HG03558 (cell line): ENCODE measurements at regions not wholly inside any gene's neighbourhood (a gene's known extent, or its start where the extent isn't known, plus 50 kb on each side); places are given as distances from the start of the nearest gene placed in this dataset.

Experiments used
- ATAC-seq: cut with Tn5 transposase; IDR thresholded peaks from one replicate; pipeline ENCODE4 v1.9.1; 2021; ENCODE audit warnings: moderate number of reproducible peaks; ENCODE audit not compliant: unreplicated experiment; ENCODE audit errors: extremely low read depth

DNA sequence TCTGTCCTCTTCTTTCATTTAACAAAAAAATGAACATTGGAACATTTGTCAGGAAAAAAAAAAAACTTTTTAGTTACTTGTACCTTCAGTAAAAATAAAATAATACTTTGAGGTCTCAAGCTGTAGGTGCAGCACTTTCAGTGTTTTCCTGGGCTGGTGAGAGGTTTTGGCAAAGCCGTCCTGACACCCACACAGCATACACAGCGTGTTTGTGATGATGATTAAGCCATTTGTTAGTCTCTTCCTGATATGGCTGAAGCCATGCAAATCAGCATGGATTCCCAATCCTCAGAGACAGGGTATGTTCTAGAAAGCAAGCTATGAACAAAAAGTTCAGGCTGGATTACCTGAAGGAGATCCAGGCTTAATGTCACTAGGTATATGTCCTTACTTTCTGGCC is 236.8 kb downstream of the ZNF516 start:
- no peak for ATAC-seq

DNA sequence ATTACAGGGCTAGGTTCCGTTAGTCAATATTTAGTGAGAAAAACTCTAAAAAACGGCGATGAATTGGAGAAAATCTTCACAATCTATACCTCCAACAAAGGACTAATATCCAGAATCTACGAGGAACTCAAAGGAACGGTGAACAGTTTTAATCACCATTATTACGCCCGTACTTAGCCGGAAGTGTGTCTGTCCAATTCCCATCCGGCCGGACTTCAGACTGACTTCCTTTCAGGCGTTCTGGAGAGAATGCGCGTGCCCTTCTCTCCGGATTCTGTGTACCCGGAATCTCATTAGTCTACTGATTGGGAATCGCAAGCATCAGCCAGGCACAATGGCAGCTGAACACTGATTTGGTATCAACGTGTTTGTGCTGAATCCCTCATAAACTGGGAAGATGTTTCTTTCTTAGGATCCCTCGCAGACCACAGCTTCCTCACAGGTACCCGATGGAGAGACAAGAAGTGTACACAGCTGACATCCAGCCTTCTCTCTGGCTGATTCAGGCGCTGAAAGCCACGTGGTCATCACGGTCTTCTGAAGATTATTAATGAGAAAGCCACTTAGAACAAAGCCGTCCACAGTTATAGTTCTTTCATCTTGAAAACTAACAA is 239.9 kb downstream of the ZNF516 start:
- no peak for ATAC-seq

DNA sequence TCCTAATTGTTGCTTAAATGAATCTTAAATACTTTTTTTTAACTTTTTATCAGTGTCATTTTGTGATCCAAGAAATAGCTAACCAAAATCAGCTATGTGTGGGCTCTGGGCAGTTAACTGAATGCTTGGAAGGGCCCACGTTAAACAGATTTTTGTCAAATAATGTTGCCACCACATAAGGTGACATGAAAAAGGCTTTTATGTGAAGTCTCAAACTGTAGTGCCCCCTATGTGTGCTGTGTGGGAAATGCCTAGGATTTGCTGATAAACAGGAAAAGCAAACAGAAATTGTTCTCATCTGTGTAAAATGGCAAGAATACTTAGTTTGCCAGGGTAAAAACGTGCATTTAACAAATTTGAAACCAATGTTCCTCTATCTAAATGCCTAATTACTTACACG is 242.2 kb downstream of the ZNF516 start:
- no peak for ATAC-seq

DNA sequence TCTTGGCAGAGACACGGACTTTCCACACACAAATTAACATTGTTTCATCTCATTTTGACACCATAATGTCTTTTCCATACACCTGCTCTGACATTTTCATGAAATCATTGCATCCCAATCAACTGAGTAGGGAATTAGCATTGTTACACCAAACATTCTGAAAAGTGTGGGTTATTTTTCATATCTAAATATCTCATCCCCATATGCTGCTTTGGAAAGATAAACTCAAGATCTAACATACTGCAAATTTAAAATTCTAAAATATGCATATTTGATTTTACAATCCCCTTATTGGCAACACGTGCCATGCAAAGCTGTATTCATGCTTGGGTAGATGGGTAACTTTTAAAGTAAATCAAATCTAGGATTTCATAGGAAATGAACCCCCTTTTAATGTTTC is 242.9 kb downstream of the ZNF516 start:
- ATAC-seq = no peak

DNA sequence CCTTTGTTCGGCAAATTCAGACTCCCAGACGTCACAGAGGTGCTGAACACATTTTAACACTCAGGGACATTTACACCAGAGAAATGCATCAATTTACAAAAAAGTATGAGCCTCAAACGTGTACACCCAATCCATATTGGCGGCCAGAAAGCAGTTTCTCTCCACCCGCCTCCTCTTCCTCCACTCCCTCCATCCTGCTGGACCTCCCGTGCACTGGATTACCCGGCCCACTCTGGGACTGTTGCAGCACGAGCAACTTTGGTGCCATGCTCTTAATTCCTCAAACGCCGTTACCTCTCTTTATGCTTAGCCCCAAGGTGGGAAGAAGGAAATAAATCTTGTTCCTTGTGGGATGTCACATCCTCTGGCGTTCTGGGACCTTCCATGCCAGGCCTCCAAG is 243.4 kb downstream of the ZNF516 start:
- no peak for ATAC-seq

DNA sequence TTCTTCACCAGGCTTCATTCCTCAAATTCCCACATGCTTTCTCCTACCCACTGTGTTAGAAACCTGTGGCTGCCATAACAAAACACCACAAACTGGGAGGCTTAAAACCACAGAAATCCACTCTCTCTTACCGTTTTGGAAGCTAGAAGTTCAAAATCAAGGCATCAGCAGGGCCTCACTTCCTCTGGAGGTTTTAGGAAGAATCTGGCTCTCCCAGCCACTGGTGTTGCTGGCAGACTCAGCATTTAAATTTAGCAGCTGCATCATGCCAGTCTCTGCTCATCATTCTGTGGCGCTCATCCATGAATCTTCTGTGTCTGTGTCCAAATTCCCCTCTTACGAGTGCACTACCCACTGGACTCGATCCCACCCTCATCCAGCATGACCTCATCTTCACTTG is 248.5 kb downstream of the ZNF516 start:
- ATAC-seq = no peak

DNA sequence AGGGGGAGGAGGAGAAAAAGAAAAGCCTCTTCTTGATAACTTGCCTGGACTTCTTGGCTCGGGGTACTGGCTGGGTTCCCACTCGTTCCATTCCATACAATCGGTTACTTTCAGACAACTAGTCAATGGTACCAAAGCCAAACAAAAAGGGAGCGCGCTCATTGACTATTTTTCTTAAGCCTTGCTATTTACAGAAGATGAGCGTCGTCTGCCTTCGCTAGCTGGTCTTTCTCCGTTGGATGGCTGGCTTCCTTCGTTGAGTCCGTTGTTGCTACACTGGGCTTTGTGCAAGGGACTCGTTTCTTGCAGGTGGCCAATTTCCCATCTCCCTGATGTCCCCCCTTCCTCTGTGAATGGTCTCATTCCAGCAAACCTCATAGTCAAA is 260.4 kb downstream of the ZNF516 start:
- ATAC-seq = no peak

DNA sequence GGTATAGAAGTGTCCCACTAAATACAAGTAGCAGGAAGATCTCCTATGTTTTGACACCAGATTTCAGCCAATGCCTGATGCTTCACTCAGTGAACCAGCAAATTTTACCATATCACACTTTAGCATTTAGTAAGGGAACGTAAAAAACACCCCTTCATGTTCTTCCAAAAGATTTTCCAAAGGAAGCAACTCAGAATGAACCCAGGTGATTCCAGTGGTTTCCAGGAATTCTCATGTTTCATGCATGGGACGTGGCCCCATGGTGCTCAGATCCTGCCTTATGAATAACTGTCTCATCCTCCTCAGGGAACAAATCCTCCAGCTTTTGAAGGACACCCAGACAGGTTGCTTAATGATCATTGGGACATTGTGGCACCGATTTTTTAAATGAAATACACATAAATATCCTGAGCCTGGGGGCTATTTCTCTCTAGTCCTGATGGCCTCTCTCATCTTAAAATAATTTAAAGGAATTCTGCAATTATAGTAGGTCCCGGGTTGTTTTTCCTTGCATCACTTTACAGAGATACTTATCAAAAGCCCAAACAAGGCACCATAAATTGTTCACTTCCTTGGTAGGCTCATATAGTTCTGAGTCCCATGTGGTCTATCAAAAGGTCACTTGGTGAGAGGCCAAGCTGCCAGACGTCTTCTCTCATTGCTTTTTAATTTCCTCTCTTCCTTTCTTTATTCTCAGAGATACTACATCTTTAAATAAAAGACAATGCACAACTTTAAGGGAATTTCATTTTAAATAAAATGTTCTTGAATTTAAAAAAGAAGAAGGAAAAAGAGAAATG is 261.0 kb downstream of the ZNF516 start:
- ATAC-seq = no peak

DNA sequence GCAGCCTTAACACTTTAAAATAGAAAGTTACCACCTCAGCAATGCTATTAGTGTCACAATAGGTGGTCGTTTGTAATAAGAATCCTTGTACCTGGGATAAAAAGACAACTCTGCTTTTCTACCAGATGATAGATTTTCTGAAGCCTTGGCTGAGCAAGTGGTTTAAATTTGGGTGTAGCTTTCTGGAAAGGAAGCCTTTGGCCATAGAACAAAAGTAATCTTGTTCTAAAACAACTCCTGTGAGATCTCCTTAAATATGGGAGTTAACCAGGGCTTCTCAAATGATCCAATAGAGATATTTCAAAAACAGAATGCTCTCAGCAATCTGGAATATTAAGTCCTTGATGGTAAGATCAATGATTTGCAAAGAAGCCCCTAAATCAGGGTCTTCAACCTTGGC is 261.6 kb downstream of the ZNF516 start:
- ATAC-seq = no peak

DNA sequence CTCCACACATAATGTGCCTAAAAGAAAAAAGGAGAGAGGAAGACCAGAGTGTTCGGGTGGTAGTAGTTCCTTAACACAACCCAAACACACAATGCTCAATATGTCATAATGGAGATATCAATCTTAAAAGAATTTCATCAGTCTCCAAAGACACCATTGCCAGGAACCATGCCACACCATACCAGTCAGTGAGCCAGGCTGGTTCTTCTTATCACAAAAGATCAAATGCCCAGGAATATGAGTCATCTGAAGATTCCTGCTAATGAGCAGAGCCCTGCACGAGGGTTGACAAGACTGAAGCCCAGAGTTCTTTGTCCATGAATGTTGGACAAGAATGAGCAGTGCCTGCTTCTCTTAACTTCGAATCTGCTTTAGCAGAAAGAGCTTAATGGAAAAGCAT is 262.3 kb downstream of the ZNF516 start:
- ATAC-seq = no peak

DNA sequence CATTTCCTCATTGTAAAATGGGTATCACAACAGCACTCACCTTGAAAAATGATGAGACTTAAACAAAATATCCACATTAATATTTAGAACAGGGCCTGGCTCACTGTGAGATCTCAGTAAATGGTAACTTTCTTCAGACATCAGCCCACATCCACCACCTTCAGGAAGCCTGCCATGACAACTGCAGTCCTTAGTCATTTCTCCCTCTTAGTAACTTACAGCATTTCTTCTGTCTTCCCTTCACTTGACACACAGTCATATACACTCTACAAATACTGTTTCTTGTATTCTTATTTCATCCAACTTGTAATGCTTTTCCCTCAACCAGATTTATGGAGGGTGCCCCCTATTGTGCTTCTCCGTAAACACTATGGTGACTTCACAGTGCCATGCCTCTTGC is 263.0 kb downstream of the ZNF516 start:
- no peak for ATAC-seq

DNA sequence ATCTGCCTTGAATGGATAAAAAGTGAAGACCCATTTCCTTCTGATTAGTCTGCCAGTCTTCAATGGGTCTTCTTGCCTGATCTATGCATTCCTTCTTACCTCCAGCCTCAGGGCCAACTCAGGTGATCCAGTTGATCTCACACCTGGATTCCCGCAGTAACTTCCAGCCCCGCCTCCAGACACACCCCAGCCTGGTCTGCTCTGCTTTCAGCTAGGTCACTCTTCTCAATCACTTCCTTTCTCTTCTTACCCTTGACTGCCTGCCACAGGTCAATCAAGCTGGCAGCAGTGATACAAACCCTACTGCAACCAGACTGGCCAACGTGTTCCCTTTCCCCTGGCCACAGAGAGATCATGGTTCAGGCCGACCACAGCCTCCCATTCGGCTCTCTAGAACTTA is 263.6 kb downstream of the ZNF516 start:
- ATAC-seq = no peak

DNA sequence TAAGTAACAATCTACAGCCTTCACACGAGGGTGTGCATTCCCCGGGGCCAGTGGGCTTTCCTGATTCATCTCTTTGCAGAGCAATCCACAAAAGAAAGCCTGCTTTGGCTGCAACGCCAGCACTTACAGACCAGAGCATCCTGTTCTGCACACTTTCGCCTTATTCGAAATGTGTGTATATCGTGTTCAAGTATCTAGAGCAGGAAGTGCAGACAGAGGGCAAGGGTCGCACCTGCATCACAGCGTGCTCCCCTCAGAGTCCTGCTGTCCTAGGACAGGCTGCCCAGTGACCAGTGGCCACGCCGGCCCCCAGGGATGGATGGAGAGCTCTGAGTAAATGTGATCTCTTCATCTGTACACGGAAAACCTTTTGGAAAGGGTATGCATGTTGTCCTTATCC is 264.3 kb downstream of the ZNF516 start:
- ATAC-seq = no peak

DNA sequence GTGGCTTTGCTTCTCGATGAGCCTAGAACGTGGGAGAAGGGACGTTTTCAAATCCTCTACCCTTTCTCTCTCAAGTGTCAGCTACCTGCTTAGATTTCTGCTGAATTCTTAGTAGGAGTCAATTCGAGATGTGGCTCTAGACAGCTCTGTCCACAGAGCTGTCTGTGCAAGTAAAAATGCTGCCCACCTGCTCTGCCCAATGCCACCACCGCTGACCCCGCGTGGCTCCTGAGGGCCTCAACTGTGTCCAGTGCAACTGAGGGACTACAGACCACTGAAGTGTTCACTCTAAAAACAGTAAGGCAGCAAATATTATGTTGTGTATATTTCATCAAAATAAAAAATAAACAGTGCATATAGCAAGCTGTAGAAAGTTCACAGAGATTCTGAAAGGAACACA is 266.3 kb downstream of the ZNF516 start:
- no peak for ATAC-seq

DNA sequence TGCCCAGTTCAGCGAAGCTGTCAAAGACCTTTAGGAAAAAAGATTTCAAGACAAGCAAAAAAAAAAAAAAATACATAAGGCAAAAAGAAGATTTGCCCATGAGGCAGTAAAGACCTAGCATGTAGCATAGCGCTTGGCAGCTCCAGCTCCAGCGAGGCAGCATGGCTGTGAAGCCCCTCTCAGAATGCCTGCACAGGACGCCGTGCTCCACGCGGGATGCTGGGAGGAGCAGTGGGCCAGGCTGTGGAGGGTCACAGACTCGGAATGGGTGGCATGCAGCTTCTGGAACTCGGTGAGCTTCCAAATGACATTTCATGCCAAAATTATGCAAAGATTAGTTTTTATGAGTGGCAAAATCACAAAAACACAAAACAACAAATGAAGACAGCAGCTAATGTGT is 267.3 kb downstream of the ZNF516 start:
- ATAC-seq = no peak

DNA sequence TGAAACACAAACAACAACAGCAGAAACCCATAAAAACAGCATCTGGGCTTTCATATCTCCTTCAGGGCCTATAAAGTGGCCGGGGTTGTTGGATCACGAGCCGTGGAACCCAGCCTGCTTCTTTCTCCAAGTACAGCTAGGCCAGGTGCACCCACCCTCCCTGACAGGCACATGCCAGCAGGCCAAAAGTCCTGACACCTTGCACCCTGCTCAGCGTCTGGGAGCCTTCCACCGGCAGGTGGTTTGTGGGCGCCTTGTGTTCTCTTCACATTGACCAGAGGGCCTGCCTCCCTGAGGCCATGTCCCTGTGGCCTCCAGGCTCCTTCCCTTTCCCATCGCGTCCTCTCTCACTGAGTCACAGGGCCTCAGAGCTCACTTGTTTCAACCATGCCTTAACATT is 271.6 kb downstream of the ZNF516 start:
- ATAC-seq = no peak

DNA sequence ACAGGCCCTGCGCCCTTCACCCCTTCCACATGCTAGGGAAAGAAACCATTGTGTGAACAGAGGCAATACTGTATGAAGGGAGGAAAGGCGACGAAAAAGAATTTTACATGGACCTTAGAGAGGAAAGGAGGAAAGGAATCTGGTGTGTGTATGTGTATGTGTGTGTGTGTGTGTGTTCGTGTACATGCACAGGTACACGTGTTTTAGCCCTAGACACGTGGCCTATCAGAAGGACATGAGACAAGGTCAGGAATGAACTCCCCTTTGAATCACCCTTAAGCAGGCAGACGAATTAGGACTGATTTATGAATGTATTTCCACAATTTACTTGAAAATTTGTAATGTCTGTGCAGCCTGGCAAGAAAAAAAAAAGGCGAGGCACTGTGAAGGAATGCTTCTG is 276.0 kb downstream of the ZNF516 start:
- ATAC-seq = no peak

DNA sequence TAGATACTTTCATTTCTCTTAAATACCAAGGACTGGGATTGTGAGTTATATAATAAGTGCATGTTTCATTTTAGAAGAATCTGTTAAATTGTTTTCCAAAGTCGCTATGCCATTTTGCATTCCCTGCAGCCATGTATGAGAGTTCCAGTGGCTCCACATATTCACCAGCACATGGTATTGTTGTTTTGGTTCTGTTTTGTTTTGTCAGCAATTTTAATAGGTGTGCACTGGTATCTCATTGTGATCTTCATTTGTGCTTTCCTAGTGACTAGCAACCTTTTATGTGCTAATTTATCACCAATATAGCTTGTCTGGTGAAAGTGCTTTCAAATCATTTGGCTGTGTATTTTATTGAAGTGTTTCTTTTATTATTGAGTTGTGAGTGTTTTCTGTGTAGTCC is 278.9 kb downstream of the ZNF516 start:
- ATAC-seq = no peak

DNA sequence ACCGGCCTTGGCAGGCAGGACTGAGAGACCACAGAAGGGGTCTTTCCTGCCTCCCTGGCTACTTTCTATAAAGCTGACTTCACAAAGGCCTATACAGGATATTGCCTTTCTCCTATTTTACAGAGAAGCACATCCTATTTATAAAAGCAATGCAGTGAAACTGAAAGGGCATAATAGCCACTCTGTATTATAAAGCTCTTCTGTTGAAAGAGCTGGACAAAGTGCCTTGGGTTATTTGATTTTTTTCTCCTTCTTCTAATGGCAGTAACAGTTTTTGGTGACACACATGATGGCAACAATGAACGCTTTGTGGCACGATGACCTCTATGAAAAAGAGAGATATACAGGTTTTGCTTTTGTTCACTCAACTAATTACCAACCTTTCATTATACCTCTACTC is 281.1 kb downstream of the ZNF516 start:
- ATAC-seq = no peak

DNA sequence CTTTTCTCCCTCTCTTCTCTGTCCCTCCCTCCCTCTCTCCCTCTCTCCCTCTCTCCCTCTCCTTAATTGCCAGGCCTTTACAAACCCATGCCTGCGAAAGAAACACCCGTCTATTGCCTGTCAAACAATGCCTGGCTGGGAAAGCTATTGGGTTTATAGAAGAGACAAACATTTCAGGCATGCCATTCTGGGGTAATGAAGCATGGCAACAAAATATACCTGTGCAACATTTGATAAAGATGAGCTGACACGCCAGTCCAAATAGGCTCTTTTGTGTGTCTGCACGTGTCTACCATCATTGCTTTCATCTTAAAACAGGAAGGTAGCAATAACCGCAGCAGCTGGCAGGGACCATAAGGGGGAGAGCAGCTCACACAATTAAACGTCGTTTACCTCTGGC is 282.1 kb downstream of the ZNF516 start:
- ATAC-seq = no peak

DNA sequence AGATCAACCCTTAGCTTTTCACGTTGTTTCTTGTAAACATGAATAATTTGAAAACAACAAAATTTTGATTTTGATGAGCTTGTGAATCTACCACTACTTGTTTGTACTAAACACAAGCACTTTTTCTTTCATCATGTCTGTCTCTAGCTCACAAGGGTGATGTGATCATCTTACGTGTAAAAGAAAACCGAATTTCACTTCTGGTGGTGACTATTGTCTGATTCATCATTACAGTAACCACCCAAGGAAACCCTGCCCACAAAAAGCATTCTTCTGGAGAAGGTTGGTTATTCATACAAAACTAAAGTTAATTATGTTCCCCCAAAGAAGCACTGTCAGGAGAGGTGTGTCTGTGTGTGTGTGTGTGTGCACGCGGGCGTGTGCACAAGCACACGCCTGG is 285.4 kb downstream of the ZNF516 start:
- ATAC-seq = no peak

DNA sequence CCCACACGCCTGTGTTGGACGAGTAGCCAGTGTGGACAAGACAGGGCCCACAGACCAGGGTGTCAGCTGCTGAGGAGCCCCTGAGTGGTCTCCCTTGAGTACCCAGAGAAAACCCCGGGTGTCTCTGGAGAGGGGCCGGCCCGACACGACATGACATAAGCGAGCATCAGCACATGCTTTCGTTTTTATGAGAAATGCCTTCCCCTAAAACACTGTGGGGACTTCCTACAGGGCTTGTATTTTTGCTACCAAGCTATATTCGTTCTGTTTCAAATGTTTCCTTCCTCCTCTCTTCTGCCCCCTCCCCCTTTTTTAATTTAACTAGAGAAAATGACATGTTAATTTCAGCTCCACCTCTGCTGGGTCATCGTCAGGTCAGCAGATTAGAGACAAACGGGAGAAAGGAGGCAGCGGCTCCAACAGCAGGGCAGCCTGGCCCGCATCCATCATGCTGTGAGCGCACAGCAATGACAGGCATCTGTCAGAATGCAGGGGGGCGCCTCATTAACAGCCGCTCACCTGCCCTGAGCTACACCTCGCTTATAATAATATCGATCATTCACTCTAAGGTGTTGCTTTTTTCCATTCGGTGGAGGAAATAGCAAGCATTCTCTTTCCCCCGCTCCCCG is 286.2 kb downstream of the ZNF516 start:
- ATAC-seq = no peak
